ENCODE measurements at regions not wholly inside any gene's neighbourhood (a gene's known extent, or its start where the extent isn't known, plus 50 kb on each side); places are given as distances from the start of the nearest gene placed in this dataset.

DNA sequence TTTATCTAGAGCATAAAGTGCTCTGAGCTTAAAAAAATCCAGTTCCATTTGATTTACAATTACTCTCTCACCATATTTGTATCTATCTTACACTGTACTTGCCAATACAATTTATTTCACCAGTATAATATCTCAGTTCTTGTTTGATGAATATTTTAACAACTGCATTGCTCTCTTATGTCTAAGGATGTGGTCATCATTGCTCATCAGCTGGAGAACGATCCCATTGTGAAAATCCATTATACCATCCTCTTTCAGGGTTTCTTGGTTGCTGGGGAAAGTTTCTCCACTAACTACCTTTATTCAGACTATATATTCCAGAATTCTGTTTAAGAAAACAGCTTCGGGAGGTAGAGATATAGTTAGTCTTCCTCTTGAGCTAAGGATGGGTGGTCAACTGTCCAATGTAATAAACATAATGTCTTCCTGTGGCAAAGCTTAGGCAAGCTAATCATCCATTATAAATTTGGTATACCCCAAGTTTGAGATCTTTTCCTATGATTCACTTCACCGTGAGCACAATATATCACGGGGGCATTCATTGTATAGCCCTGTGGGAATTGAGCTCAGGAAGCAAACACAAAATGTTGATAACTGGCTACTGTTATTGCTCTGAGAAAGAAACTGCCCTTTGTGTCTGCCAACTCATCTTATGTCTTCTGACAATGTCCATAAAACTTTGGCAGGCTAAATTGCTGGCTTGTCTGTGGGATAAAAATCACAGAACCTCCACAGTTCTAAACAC lies 2361.9 kb downstream of the ARAP2 start:
- TF ChIP-seq, protein P1, sequence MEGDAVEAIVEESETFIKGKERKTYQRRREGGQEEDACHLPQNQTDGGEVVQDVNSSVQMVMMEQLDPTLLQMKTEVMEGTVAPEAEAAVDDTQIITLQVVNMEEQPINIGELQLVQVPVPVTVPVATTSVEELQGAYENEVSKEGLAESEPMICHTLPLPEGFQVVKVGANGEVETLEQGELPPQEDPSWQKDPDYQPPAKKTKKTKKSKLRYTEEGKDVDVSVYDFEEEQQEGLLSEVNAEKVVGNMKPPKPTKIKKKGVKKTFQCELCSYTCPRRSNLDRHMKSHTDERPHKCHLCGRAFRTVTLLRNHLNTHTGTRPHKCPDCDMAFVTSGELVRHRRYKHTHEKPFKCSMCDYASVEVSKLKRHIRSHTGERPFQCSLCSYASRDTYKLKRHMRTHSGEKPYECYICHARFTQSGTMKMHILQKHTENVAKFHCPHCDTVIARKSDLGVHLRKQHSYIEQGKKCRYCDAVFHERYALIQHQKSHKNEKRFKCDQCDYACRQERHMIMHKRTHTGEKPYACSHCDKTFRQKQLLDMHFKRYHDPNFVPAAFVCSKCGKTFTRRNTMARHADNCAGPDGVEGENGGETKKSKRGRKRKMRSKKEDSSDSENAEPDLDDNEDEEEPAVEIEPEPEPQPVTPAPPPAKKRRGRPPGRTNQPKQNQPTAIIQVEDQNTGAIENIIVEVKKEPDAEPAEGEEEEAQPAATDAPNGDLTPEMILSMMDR (IDR thresholded peaks at IDR 0.05; ENCODE audit: insufficient read depth, low read length, missing control alignments), result no peak
- DNase-seq (ENCODE audit: low read depth, low spot score), result no peak
- CTCF ChIA-PET, result no interaction called here
- POLR2A ChIA-PET, result no interaction called here
- no peak overlapping the region for H3K4me3 ChIP-seq (ENCODE audit: low read depth, low read length)

DNA sequence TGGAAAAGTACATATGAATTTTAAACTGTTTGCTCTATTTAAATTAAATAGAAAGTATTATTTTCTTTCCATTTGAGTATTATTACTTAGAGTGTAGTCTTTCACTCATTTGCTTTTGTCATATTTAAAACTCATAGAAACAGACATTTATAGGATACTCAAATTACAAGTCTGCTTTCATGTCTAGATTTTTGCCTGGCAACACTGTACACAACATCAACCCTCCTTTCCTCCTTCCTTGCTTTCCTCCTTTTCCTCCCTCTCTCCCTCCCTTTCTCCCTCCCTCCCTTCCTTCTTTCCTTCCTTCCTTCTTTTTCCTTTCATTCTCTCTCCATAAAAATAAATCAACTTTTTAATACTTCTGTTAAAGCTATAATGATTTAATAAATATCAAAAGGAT lies 2361.2 kb downstream of the ARAP2 start:
- ChIA-PET POLR2A (no interaction called here), CTCF (no interaction called here)
- DNase-seq (ENCODE audit: low read depth, low spot score), result no peak
- no peak overlapping the region for H3K4me3 ChIP-seq (ENCODE audit: low read depth, low read length)
- TF ChIP-seq, protein P1 (IDR thresholded peaks at IDR 0.05; ENCODE audit: insufficient read depth, low read length, missing control alignments), result no peak

DNA sequence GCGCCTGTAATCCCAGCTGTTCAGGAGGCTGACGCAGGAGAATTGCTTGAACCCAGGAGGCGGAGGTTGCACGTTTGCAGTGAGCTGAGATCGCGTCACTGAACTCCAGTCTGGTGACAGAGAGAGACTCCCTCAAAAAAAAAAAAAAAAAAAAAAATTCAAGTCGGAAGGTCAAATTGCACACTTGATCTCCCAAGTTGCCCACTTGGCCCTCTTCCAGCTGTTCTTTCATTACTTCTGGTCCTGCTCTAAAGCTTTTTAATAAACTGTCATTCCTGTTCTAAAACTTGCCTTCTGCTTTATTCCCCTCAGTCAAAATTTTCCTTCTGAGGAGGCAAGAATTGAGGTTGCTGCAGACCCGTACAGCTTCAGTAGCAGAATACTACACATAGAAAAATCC lies 2358.0 kb downstream of the ARAP2 start:
- ChIA-PET POLR2A (no interaction called here), CTCF (no interaction called here)
- DNase-seq (ENCODE audit: low read depth, low spot score), result no peak
- H3K4me3 ChIP-seq (ENCODE audit: low read depth, low read length), result no peak overlapping the region
- TF ChIP-seq, protein P1 (IDR thresholded peaks at IDR 0.05; ENCODE audit: insufficient read depth, low read length, missing control alignments), result no peak

DNA sequence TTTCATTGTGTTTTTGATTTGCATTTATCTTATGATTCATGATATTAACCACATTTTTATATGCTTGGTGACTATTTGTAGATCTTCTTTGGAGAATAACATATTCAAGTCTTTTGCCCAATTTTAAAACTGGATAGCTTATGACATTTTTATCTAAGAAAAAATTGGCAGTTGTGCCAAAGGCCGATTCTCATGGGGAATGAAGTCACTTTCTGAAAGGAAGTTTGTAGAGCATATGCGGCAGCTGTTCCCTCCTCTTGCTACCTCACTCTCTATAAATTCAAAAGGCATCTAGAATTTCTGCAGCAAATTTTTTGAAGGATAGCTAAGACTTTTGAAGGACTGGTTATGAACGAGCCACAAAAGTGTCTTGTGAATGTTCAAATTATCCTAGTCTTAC lies 2353.5 kb downstream of the ARAP2 start:
- POLR2A ChIA-PET, result no interaction called here
- H3K4me3 ChIP-seq (ENCODE audit: low read depth, low read length), result no peak overlapping the region
- CTCF ChIA-PET, result no interaction called here
- DNase-seq (ENCODE audit: low read depth, low spot score), result no peak
- TF ChIP-seq, protein P1 (IDR thresholded peaks at IDR 0.05; ENCODE audit: insufficient read depth, low read length, missing control alignments), result no peak

DNA sequence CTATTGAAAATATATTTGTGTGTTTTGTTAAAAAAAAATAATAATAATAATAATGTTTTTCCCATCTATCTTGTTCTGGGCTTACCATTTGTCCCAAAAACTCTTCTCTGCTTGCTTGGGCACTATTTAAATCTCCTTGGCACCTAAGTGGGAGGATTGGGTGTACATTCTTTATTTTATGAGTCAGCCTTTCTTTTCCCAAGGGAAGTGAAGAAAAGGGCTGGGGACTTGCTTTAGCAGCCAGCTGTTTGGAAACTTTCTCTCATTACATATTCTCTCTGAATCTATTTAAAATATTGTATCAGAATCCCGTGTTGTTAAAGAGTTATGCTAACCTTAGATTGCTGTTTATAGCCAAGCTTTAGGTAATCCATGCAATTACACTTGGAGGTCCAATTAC lies 2332.4 kb downstream of the ARAP2 start:
- CTCF ChIA-PET, result no interaction called here
- TF ChIP-seq, protein P1 (IDR thresholded peaks at IDR 0.05; ENCODE audit: insufficient read depth, low read length, missing control alignments), result no peak
- no peak for DNase-seq (ENCODE audit: low read depth, low spot score)
- H3K4me3 ChIP-seq (ENCODE audit: low read depth, low read length), result no peak overlapping the region
- POLR2A ChIA-PET, result no interaction called here

DNA sequence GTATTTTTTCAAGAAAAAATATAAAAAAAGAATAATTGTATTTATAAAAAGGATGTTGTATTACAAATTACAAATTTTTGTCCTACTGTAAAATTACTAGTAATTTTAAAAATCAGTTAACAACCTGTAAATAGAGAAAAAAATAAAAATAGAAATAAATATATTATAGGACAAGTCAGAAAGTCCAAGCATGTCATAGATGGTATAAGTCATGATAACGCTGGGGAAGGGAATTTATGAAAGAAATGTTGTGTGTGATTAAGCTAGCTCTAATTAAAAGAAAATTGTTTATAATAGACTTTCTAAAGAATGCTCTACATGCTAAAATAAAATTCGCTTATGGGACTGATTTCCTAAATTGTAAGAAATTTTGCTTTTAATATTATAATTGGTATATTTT lies 2329.9 kb downstream of the ARAP2 start:
- H3K4me3 ChIP-seq (ENCODE audit: low read depth, low read length), result no peak overlapping the region
- DNase-seq (ENCODE audit: low read depth, low spot score), result no peak
- TF ChIP-seq, protein P1 (IDR thresholded peaks at IDR 0.05; ENCODE audit: insufficient read depth, low read length, missing control alignments), result no peak
- ChIA-PET POLR2A (no interaction called here), CTCF (no interaction called here)
